ENCODE measurements at regions not wholly inside any gene's neighbourhood (a gene's known extent, or its start where the extent isn't known, plus 50 kb on each side); places are given as distances from the start of the nearest gene placed in this dataset.
"Not testable (repeated sequence)": the region's sequence is repeated elsewhere in the genome, so short reads cannot be mapped to it uniquely, and the experiment has no call there.

- DNase-seq (ENCODE audit: low read depth in 2 of 2) = no peak
Measured at GRCh38 chr9:96131825-96132224, 170.2 kb downstream of the HSD17B3 start.

DNA sequence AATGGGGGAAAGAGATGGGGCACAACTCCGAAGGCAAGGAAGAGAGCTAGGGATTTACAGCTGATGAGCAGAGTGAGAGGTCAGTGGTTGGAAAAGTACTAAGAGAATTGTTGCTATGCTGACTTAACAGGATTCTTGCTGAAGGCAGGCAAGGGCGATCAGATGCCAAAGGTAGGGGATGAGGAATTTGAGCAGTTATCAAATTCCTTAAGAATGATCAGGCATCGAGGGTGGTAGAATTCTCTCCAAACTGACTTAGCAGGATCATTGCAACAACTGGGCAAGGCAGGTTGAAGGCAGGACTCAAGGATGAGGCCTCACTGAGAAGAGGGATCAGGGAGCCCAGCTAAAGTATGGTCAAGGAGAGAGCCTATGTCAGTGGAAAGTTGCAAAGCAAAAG is 171.0 kb downstream of the HSD17B3 start:
- no peak for DNase-seq (ENCODE audit: low read depth in 2 of 2)

DNA sequence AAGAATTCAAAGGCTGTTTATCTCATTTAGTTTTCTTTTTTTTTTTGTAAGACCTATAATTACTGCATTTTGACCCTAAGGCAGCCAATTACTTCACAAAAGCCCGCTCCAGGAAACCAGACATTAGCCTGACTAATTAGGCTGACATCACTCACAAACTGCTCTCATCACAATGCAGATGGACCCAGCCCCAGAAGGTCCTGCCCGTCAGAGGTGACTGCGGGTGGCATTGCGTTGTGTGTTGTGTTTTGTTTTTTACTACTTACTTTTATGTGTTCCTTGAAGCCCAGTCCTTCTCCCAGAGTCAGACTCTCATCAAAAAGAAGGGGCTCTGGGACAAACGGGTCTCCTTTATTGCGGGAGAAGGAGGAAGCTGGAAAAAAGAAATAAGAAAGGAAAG is 172.2 kb downstream of the HSD17B3 start:
- no peak for DNase-seq (ENCODE audit: low read depth in 2 of 2)

- no peak for DNase-seq (ENCODE audit: low read depth in 2 of 2)
Measured at GRCh38 chr9:96128880-96129279, 173.1 kb downstream of the HSD17B3 start.

GRCh38 chr9:96126321-96126881 is 175.6 kb downstream of the HSD17B3 start:
- DNase-seq (ENCODE audit: low read depth in 2 of 2) = no peak

- DNase-seq (ENCODE audit: low read depth in 2 of 2) = no peak
Measured at GRCh38 chr9:96125624-96126023, 176.4 kb downstream of the HSD17B3 start.

- DNase-seq (ENCODE audit: low read depth in 2 of 2) = no peak
Measured at GRCh38 chr9:96122751-96123150, 179.2 kb downstream of the HSD17B3 start.

DNA sequence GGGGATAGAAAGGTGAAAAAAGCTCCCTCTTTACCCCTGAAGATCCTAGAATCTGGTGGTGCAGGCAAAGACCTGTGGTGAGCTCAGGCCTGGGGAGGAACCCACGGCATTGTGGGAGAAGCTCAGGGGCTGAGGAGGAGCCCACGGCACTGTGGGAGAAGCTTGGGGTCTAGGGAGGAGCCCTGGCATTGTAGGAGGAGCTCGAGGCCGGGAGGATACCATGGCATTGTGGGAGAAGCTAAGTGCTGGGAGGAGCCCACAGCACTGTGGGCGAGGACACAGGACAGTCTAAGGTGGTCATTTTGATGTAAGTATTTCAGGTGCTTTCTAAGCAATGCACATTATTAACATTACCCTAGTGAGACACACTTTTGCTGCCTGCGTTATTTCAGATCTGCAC is 179.7 kb downstream of the HSD17B3 start:
- no peak for DNase-seq (ENCODE audit: low read depth in 2 of 2)

DNA sequence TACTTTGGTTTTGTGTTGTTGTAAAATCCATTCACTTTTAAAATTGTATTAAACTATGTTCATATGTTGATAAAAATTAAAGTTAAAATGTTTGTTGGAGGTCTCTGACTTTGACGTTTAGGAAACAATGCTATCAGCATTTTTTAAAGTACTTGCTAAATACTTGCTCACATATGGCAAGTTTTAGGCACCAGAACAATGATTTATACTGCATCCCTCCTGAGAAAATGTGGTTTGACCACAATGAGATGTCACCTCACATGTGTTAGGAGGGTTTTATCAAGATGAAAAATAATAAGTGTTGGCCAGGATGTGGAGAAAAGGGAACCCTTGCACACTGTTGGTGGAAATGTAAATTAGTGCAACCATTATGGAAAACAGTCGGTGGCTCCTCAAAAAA is 180.8 kb downstream of the HSD17B3 start:
- no peak for DNase-seq (ENCODE audit: low read depth in 2 of 2)

- no peak for DNase-seq (ENCODE audit: low read depth in 2 of 2)
Measured at GRCh38 chr9:96117398-96118080, 184.4 kb downstream of the HSD17B3 start.

DNA sequence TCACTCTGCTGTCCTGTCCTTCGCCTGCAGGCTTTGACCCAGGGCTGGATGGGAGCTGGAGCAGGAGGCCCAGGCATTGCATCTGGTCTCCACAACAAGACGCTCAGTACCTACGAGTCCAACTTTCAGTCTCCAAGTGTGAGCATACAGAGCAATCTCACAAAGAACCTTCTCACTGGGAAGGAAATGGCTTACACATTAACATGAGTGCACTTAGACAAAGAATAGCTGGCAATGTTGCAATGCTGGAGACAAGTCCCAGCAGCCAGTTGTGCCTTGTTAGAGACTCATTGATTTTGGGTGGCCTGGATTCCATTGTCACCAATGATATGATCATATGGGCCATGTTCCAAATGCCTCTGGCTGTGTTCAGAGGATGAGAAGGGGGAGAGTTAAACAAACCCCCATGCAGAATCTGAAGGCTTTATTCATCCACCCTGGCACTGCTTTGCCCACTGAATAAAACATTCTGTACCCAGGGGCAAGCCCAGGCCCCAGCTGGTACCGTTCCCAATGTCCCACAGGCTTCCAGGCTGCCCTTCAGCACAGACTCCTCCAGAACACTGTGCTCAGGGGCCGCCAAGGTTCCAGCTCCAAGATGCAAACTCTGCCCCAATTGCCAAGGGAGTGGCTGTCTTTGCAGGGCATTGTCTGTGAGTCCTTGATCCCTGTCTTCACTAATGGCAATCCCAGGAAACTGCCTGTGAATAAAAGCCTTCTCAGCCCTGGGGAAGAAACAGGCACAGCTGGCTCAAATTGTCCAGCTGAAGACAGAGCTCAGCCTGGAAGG is 185.5 kb downstream of the HSD17B3 start:
- DNase-seq (ENCODE audit: low read depth in 2 of 2) = no peak

DNA sequence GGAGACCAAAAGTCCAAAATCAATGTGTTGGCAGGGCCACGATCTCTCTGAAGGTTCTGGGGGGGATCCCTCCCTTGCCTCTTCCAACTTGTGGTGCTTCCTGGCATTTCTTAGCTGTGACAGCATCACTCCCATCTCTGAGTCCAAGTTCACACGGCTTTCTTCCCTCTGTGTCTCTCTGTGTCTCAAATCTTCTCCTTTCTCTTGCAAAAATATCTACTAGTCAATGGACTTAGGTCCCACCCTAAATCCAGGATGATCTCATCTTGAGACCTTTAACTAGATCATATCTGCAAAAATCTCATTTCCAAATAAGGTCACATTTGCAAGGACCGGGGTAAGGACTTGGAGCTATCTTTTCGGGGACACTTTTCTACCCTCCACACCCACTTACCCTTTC is 186.1 kb downstream of the HSD17B3 start:
- DNase-seq (ENCODE audit: low read depth in 2 of 2) = no peak

DNA sequence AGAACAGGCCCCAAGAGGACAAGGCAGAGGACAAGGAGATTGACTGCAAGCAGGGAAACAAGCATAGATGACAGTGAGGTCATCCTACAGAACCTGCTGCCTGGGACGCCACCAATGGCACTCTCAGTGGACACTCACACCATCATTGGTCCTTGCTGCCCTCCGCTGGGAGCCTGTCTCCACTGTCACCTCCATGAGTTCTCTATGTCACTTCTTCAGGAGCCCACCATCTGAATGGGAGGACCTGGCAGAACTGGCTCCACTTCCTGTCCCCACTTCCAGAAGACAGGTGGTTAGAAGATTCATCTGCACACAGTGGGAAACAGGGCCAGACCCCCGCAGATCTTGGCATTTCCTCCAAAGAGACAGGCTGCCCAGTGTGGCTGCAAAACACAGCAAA is 188.9 kb downstream of the HSD17B3 start:
- no peak for DNase-seq (ENCODE audit: low read depth in 2 of 2)

GRCh38 chr9:96109680-96110351 is 192.2 kb downstream of the HSD17B3 start:
- no peak for DNase-seq (ENCODE audit: low read depth in 2 of 2)

DNA sequence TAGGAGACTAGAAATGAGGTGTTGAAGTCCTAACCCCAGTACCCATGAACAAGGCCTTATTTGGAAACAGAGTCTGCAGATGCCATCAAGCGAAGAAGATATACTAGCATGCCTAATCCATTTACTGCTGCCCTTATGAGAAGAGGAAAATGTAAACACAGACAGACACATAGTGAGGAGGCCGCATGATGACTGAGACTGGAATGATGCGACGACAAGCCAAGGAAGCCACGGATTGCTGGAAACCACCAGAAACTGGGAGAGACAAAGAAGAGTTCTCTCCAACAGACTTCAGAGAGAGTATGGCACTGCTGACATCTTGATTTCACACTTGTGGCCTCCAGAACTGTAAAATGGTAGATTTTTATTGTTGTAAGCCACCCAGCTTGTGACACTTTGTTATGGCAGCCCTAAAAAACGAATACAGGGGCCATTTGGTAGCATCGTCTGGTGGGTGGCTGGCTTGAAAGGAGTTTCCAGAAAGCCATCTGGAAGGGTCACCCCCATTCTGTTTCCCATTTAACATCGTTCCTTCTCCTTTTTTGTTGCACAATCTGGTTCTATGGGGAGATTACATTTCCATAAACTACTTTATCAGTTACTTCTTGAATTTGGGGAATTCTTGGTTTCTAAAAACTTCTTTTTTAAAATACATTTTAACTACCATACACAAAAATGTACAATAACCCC is 193.1 kb downstream of the HSD17B3 start:
- no peak for DNase-seq (ENCODE audit: low read depth in 2 of 2)

- DNase-seq (ENCODE audit: low read depth in 2 of 2) = no peak
Measured at GRCh38 chr9:96107436-96107835, 194.5 kb downstream of the HSD17B3 start.

DNA sequence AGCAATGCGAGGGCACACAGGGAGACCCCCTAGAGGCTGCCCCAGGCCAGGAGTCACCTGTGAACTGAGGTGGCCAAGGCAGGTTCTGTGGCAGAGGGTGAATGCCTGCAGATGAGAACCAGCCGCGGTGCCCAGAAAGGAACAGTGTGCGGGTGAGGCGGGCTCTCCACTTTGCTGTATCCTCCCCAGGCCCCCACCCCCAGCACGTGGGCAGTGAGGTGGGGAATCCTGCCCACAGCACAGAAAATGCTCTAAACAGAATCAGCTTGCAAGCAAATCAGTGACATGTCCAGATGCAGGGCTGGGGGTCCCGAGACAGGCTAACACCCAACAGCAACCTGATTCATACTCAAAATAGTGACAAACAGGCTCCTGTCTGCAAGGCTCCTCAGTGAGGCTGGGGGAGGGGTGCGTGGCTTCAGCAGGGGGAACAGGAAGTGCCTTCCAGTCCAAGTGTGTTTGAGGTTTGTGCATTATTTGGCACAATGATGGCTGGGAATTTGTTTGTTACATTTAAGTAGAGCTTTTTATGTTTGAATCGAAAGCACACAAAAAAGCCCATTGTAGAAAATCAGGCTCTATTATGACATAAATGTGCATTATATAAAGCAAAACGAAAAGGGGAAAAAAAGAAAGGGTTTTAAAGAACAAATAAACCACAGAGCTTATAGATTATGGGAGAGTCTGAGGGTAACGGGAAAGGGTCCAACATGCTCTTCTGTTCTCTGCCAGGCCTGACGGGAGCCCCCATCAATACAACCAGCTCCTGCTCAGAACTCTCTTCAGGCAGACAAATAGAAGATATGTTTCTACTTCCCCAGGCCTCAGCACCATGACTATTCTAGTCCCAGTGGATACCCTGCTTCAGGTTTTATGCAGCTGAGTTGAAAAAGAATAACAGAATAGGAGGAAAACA is 201.3 kb downstream of the HSD17B3 start:
- DNase-seq (ENCODE audit: low read depth in 2 of 2) = no peak

GRCh38 chr9:96090630-96091029 is 211.3 kb downstream of the HSD17B3 start:
- DNase-seq (ENCODE audit: low read depth in 2 of 2) = not testable (repeated sequence)

GRCh38 chr9:96089452-96090085 is 212.4 kb downstream of the HSD17B3 start:
- no peak for DNase-seq (ENCODE audit: low read depth in 2 of 2)

- DNase-seq (ENCODE audit: low read depth in 2 of 2) = no peak
Measured at GRCh38 chr9:96088510-96088909, 213.0 kb downstream of the ERCC6L2 start.
